ENCODE measurements at regions not wholly inside any gene's neighbourhood (a gene's known extent, or its start where the extent isn't known, plus 50 kb on each side); places are given as distances from the start of the nearest gene placed in this dataset.

- no peak for TF ChIP-seq POLR2A (IDR thresholded peaks at IDR 0.05)
- TF ChIP-seq, protein P1, sequence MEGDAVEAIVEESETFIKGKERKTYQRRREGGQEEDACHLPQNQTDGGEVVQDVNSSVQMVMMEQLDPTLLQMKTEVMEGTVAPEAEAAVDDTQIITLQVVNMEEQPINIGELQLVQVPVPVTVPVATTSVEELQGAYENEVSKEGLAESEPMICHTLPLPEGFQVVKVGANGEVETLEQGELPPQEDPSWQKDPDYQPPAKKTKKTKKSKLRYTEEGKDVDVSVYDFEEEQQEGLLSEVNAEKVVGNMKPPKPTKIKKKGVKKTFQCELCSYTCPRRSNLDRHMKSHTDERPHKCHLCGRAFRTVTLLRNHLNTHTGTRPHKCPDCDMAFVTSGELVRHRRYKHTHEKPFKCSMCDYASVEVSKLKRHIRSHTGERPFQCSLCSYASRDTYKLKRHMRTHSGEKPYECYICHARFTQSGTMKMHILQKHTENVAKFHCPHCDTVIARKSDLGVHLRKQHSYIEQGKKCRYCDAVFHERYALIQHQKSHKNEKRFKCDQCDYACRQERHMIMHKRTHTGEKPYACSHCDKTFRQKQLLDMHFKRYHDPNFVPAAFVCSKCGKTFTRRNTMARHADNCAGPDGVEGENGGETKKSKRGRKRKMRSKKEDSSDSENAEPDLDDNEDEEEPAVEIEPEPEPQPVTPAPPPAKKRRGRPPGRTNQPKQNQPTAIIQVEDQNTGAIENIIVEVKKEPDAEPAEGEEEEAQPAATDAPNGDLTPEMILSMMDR (IDR thresholded peaks at IDR 0.05), result no peak
Measured at GRCh38 chr14:103206836-103207387, 83.7 kb downstream of the TNFAIP2 start.

Measured in right lobe of liver (tissue), 4 donors.